ENCODE measurements at regions not wholly inside any gene's neighbourhood (a gene's known extent, or its start where the extent isn't known, plus 50 kb on each side); places are given as distances from the start of the nearest gene placed in this dataset.

DNA sequence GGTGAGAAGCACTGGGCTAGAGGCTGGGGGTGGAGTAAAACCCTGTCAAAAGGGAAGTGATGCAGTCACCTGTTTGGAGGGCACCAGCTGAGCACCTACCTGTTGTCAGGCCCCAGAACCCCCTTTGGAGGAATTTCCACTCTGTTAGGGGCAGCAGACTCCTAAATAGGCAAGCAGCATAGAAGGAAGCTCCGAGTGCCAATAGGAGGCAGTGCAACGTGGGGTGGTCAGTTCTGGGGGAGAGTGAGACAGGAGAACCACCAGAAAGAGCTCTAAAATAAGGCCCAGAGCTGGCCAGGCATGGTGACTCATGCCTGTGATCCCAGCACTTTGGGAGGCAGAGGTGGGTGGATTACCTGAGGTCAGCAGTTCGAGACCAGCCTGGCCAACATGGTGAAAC lies 203.7 kb upstream of the ZC3H12A start:
- Histone ChIP-seq H3K9me3 (ENCODE audit: control insufficient read depth in 2 of 2, low read length in 2 of 2) (no peaks in the 10 kb centered on the region), H3K27me3 (ENCODE audit: control insufficient read depth in 1 of 2, insufficient read depth in 2 of 2, low read length in 2 of 2) (peaks cover 0 to 5% of the 10 kb centered on the region in 2 donors), H3K36me3 (ENCODE audit: control insufficient read depth in 2 of 2, insufficient read depth in 2 of 2, low read length in 2 of 2) (no peaks in the 10 kb centered on the region), H3K9ac (ENCODE audit: low read length in 2 of 2) (no peak overlapping the region), H3K4me3 (ENCODE audit: low read length in 2 of 2) (no peak overlapping the region), H3K4me1 (ENCODE audit: control insufficient read depth, insufficient read depth, low read length) (no peaks in the 10 kb centered on the region), H3K27ac (ENCODE audit: low read length) (no peak overlapping the region)

GRCh38 chr1:37272626-37273025 lies 201.8 kb upstream of the ZC3H12A start:
- Histone ChIP-seq H3K9ac (ENCODE audit: low read length in 2 of 2) (no peak overlapping the region), H3K4me3 (ENCODE audit: low read length in 2 of 2) (no peak overlapping the region), H3K36me3 (ENCODE audit: control insufficient read depth in 2 of 2, insufficient read depth in 2 of 2, low read length in 2 of 2) (no peaks in the 10 kb centered on the region), H3K9me3 (ENCODE audit: control insufficient read depth in 2 of 2, low read length in 2 of 2) (no peaks in the 10 kb centered on the region), H3K4me1 (ENCODE audit: control insufficient read depth, insufficient read depth, low read length) (no peaks in the 10 kb centered on the region), H3K27me3 (ENCODE audit: control insufficient read depth in 1 of 2, insufficient read depth in 2 of 2, low read length in 2 of 2) (peaks cover 0 to 5% of the 10 kb centered on the region in 2 donors), H3K27ac (ENCODE audit: low read length) (no peak overlapping the region)

GRCh38 chr1:37274486-37274885 lies 199.9 kb upstream of the ZC3H12A start:
- Histone ChIP-seq H3K36me3 (ENCODE audit: control insufficient read depth in 2 of 2, insufficient read depth in 2 of 2, low read length in 2 of 2) (no peaks in the 10 kb centered on the region), H3K27ac (ENCODE audit: low read length) (no peak overlapping the region), H3K27me3 (ENCODE audit: control insufficient read depth in 1 of 2, insufficient read depth in 2 of 2, low read length in 2 of 2) (peaks cover 0 to 5% of the 10 kb centered on the region in 2 donors), H3K4me1 (ENCODE audit: control insufficient read depth, insufficient read depth, low read length) (no peaks in the 10 kb centered on the region), H3K9ac (ENCODE audit: low read length in 2 of 2) (no peak overlapping the region), H3K9me3 (ENCODE audit: control insufficient read depth in 2 of 2, low read length in 2 of 2) (no peaks in the 10 kb centered on the region), H3K4me3 (ENCODE audit: low read length in 2 of 2) (no peak overlapping the region)

GRCh38 chr1:37274938-37275631 lies 199.3 kb upstream of the ZC3H12A start:
- Histone ChIP-seq H3K27ac (ENCODE audit: low read length) (no peak overlapping the region), H3K27me3 (ENCODE audit: control insufficient read depth in 1 of 2, insufficient read depth in 2 of 2, low read length in 2 of 2) (peaks cover 0 to 7% of the 10 kb centered on the region in 2 donors), H3K4me1 (ENCODE audit: control insufficient read depth, insufficient read depth, low read length) (no peaks in the 10 kb centered on the region), H3K9me3 (ENCODE audit: control insufficient read depth in 2 of 2, low read length in 2 of 2) (peaks cover 0 to 4% of the 10 kb centered on the region in 2 donors), H3K4me3 (ENCODE audit: low read length in 2 of 2) (no peak overlapping the region), H3K9ac (ENCODE audit: low read length in 2 of 2) (no peak overlapping the region), H3K36me3 (ENCODE audit: control insufficient read depth in 2 of 2, insufficient read depth in 2 of 2, low read length in 2 of 2) (no peaks in the 10 kb centered on the region)

DNA sequence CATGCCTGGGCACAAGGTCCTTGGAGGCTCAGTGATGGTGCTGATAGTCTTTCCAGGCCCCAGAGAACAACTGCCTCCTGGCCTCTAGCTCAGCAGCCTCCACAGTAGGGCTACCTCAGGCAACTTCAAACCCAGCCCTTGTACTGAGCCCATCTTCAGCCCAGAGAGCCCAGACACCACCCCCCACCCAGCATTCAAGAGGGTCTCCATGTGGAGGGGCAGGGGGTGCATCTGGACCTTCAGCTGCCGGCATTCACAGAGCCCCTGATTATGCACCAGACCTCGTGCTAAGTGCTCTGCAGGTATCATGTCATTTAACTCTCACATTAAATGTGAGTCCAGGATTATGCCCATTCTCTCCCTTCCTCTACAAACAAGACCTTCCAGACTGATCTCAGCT lies 197.0 kb upstream of the ZC3H12A start:
- Histone ChIP-seq H3K27me3 (ENCODE audit: control insufficient read depth in 1 of 2, insufficient read depth in 2 of 2, low read length in 2 of 2) (peaks cover 0 to 6% of the 10 kb centered on the region in 2 donors), H3K9me3 (ENCODE audit: control insufficient read depth in 2 of 2, low read length in 2 of 2) (peaks cover 5 to 9% of the 10 kb centered on the region in 2 donors), H3K27ac (ENCODE audit: low read length) (no peak overlapping the region), H3K4me1 (ENCODE audit: control insufficient read depth, insufficient read depth, low read length) (no peaks in the 10 kb centered on the region), H3K36me3 (ENCODE audit: control insufficient read depth in 2 of 2, insufficient read depth in 2 of 2, low read length in 2 of 2) (no peaks in the 10 kb centered on the region), H3K4me3 (ENCODE audit: low read length in 2 of 2) (no peak overlapping the region), H3K9ac (ENCODE audit: low read length in 2 of 2) (no peak overlapping the region)

GRCh38 chr1:37281354-37281753 lies 193.0 kb upstream of the ZC3H12A start:
- Histone ChIP-seq H3K36me3 (ENCODE audit: control insufficient read depth in 2 of 2, insufficient read depth in 2 of 2, low read length in 2 of 2) (no peaks in the 10 kb centered on the region), H3K27me3 (ENCODE audit: control insufficient read depth in 1 of 2, insufficient read depth in 2 of 2, low read length in 2 of 2) (peaks cover 7 to 10% of the 10 kb centered on the region in 2 donors), H3K4me3 (ENCODE audit: low read length in 2 of 2) (no peak overlapping the region), H3K9me3 (ENCODE audit: control insufficient read depth in 2 of 2, low read length in 2 of 2) (peaks cover 5 to 13% of the 10 kb centered on the region in 2 donors), H3K4me1 (ENCODE audit: control insufficient read depth, insufficient read depth, low read length) (no peaks in the 10 kb centered on the region), H3K27ac (ENCODE audit: low read length) (no peak overlapping the region), H3K9ac (ENCODE audit: low read length in 2 of 2) (no peak overlapping the region)

DNA sequence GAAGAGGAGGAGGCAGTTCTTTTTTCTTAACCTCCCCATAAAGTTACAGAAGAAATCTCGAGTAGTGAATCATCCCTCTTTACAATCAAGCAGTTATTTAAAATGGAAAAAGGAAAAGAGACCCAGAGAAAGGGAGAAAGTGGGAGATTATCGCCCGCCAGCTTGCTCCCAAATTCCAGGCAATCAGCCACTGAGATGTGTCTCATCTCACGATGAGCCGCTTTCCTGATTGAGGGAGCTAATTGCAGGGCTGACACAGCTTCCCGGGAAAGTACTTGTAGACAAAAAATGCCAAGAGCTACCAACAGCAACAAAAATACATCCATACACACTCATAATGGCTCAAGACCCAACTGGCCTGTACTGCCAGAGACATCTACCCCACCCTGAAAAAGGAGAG lies 191.6 kb upstream of the ZC3H12A start:
- Histone ChIP-seq H3K4me3 (ENCODE audit: low read length in 2 of 2) (no peak overlapping the region), H3K9ac (ENCODE audit: low read length in 2 of 2) (no peak overlapping the region), H3K4me1 (ENCODE audit: control insufficient read depth, insufficient read depth, low read length) (no peaks in the 10 kb centered on the region), H3K27ac (ENCODE audit: low read length) (no peak overlapping the region), H3K27me3 (ENCODE audit: control insufficient read depth in 1 of 2, insufficient read depth in 2 of 2, low read length in 2 of 2) (peaks cover 7 to 10% of the 10 kb centered on the region in 2 donors), H3K36me3 (ENCODE audit: control insufficient read depth in 2 of 2, insufficient read depth in 2 of 2, low read length in 2 of 2) (no peaks in the 10 kb centered on the region), H3K9me3 (ENCODE audit: control insufficient read depth in 2 of 2, low read length in 2 of 2) (peaks cover 5 to 13% of the 10 kb centered on the region in 2 donors)

DNA sequence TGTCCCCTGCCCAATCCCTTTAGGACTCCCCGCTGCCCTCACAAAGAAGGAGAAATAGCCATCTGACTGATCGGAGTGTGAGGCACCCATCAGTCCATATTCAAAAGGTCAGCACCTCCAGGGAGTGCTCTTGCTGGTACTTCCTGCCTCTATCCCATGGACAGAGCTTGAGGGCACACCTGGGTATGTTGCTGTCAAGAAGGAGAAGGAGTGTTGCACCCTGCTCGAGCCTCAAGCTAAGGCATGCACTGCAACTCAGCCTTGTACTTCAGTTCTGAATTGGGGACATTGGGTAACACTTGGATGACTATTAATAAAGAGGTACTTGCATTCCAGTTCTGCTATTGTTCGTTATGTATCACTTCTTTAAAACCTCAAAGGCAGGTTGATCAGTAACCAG lies 190.3 kb upstream of the ZC3H12A start:
- Histone ChIP-seq H3K4me3 (ENCODE audit: low read length in 2 of 2) (no peak overlapping the region), H3K27me3 (ENCODE audit: control insufficient read depth in 1 of 2, insufficient read depth in 2 of 2, low read length in 2 of 2) (peaks cover 7 to 12% of the 10 kb centered on the region in 2 donors), H3K9ac (ENCODE audit: low read length in 2 of 2) (no peak overlapping the region), H3K9me3 (ENCODE audit: control insufficient read depth in 2 of 2, low read length in 2 of 2) (peaks cover 5 to 15% of the 10 kb centered on the region in 2 donors), H3K27ac (ENCODE audit: low read length) (no peak overlapping the region), H3K36me3 (ENCODE audit: control insufficient read depth in 2 of 2, insufficient read depth in 2 of 2, low read length in 2 of 2) (no peaks in the 10 kb centered on the region), H3K4me1 (ENCODE audit: control insufficient read depth, insufficient read depth, low read length) (no peaks in the 10 kb centered on the region)

GRCh38 chr1:37286881-37287280 lies 187.5 kb upstream of the ZC3H12A start:
- peaks cover 12% of the 10 kb centered on the region in 2 donors for H3K27me3 ChIP-seq (ENCODE audit: control insufficient read depth in 1 of 2, insufficient read depth in 2 of 2, low read length in 2 of 2)
- no peak overlapping the region for H3K9ac ChIP-seq (ENCODE audit: low read length in 2 of 2)
- no peaks in the 10 kb centered on the region for H3K4me1 ChIP-seq (ENCODE audit: control insufficient read depth, insufficient read depth, low read length)
- H3K36me3 ChIP-seq (ENCODE audit: control insufficient read depth in 2 of 2, insufficient read depth in 2 of 2, low read length in 2 of 2), result no peaks in the 10 kb centered on the region
- H3K4me3 ChIP-seq (ENCODE audit: low read length in 2 of 2), result no peak overlapping the region
- peaks cover 0 to 6% of the 10 kb centered on the region in 2 donors for H3K9me3 ChIP-seq (ENCODE audit: control insufficient read depth in 2 of 2, low read length in 2 of 2)
- H3K27ac ChIP-seq (ENCODE audit: low read length), result no peak overlapping the region

GRCh38 chr1:37288900-37289299 lies 185.5 kb upstream of the ZC3H12A start:
- no peaks in the 10 kb centered on the region for H3K4me1 ChIP-seq (ENCODE audit: control insufficient read depth, insufficient read depth, low read length)
- H3K27me3 ChIP-seq (ENCODE audit: control insufficient read depth in 1 of 2, insufficient read depth in 2 of 2, low read length in 2 of 2), result peaks cover 10 to 12% of the 10 kb centered on the region in 2 donors
- no peaks in the 10 kb centered on the region for H3K36me3 ChIP-seq (ENCODE audit: control insufficient read depth in 2 of 2, insufficient read depth in 2 of 2, low read length in 2 of 2)
- no peak overlapping the region for H3K27ac ChIP-seq (ENCODE audit: low read length)
- peaks cover 0 to 2% of the 10 kb centered on the region in 2 donors for H3K9me3 ChIP-seq (ENCODE audit: control insufficient read depth in 2 of 2, low read length in 2 of 2)
- no peak overlapping the region for H3K9ac ChIP-seq (ENCODE audit: low read length in 2 of 2)
- H3K4me3 ChIP-seq (ENCODE audit: low read length in 2 of 2), result no peak overlapping the region

DNA sequence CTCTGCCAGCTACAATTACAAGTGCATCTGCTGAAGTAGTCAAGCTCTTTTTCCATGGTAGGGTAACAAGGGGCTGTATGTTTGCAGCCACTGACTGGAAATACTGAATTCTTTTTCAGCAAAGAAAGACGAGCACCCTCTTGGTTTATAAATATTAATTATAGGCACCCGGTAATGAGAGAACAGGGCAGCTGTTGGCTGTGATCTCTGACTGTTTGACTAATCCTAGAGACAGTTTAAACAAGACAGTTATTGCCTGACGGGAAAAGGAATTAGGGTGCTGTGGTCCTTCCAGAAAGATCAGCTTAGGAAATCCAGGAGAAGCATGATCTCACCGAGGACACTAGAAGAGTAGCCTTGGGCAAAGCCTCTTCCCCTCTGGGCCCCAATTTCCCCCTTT lies 183.7 kb upstream of the ZC3H12A start:
- Histone ChIP-seq H3K4me3 (ENCODE audit: low read length in 2 of 2) (no peak overlapping the region), H3K9me3 (ENCODE audit: control insufficient read depth in 2 of 2, low read length in 2 of 2) (peaks cover 0 to 2% of the 10 kb centered on the region in 2 donors), H3K4me1 (ENCODE audit: control insufficient read depth, insufficient read depth, low read length) (no peaks in the 10 kb centered on the region), H3K27me3 (ENCODE audit: control insufficient read depth in 1 of 2, insufficient read depth in 2 of 2, low read length in 2 of 2) (peaks cover 10 to 12% of the 10 kb centered on the region in 2 donors), H3K9ac (ENCODE audit: low read length in 2 of 2) (no peak overlapping the region), H3K27ac (ENCODE audit: low read length) (no peak overlapping the region), H3K36me3 (ENCODE audit: control insufficient read depth in 2 of 2, insufficient read depth in 2 of 2, low read length in 2 of 2) (no peaks in the 10 kb centered on the region)
